ENCODE measurements at regions not wholly inside any gene's neighbourhood (a gene's known extent, or its start where the extent isn't known, plus 50 kb on each side); places are given as distances from the start of the nearest gene placed in this dataset.
A peak's percentile ranks its signal among the peaks of the same experiment; 100 is the strongest.
"Not testable (repeated sequence)": the region's sequence is repeated elsewhere in the genome, so short reads cannot be mapped to it uniquely, and the experiment has no call there.

- DNase-seq (no peak), ATAC-seq (no peak)
- no peak for TF ChIP-seq CTCF (IDR thresholded peaks at IDR 0.05)
- intact Hi-C loops (cut with DNase I) = no loop called here
- no peak overlapping the region for H3K4me3 ChIP-seq
- no peaks in the 10 kb centered on the region for H3K36me3 ChIP-seq
- H3K27me3 ChIP-seq = no peaks in the 10 kb centered on the region
- H3K9me3 ChIP-seq = no peaks in the 10 kb centered on the region
- no peak overlapping the region for H3K27ac ChIP-seq
- no peaks in the 10 kb centered on the region for H3K4me1 ChIP-seq
Observed at GRCh38 chrY:19006234-19006633, 232.7 kb upstream of the HSFY2 start.

- Histone ChIP-seq H3K27me3 (no peaks in the 10 kb centered on the region), H3K27ac (no peak overlapping the region), H3K4me1 (no peaks in the 10 kb centered on the region), H3K9me3 (no peaks in the 10 kb centered on the region), H3K36me3 (no peaks in the 10 kb centered on the region), H3K4me3 (no peak overlapping the region)
- intact Hi-C loops (cut with DNase I) = no loop called here
- no peak for TF ChIP-seq CTCF (IDR thresholded peaks at IDR 0.05)
- ATAC-seq (no peak), DNase-seq (no peak)
Observed at GRCh38 chrY:19005579-19005978, 232.0 kb upstream of the HSFY2 start.

- no peak for ATAC-seq
- H3K27me3 ChIP-seq = no peaks in the 10 kb centered on the region
- no peaks in the 10 kb centered on the region for H3K4me1 ChIP-seq
- no peak overlapping the region for H3K27ac ChIP-seq
- no peaks in the 10 kb centered on the region for H3K36me3 ChIP-seq
- no peak for TF ChIP-seq CTCF (IDR thresholded peaks at IDR 0.05)
- intact Hi-C loops (cut with DNase I) = no loop called here
- H3K9me3 ChIP-seq = no peaks in the 10 kb centered on the region
- no peak for DNase-seq
- no peak overlapping the region for H3K4me3 ChIP-seq
Observed at GRCh38 chrY:18997635-18998240, 224.2 kb upstream of the HSFY2 start.

GRCh38 chrY:18993480-18993879 is 219.9 kb upstream of the HSFY2 start:
- Histone ChIP-seq H3K9me3 (no peaks in the 10 kb centered on the region), H3K27me3 (no peaks in the 10 kb centered on the region), H3K4me3 (no peak overlapping the region), H3K4me1 (no peaks in the 10 kb centered on the region), H3K36me3 (no peaks in the 10 kb centered on the region), H3K27ac (no peak overlapping the region)
- ATAC-seq (no peak), DNase-seq (no peak)
- TF ChIP-seq CTCF (IDR thresholded peaks at IDR 0.05) = no peak
- intact Hi-C loops (cut with DNase I) = no loop called here

- DNase-seq; H3K4me3 ChIP-seq; H3K4me1 ChIP-seq; H3K27me3 ChIP-seq; H3K36me3 ChIP-seq; H3K27ac ChIP-seq; intact Hi-C loops (cut with DNase I); H3K9me3 ChIP-seq: not testable (repeated sequence)
- ATAC-seq = peak; percentile 45
Observed at GRCh38 chrY:18992684-18993083, 219.1 kb upstream of the HSFY2 start.

GRCh38 chrY:18989356-18989755 is 215.8 kb upstream of the HSFY2 start:
- Histone ChIP-seq H3K27me3 (no peaks in the 10 kb centered on the region), H3K4me1 (no peaks in the 10 kb centered on the region), H3K36me3 (no peaks in the 10 kb centered on the region), H3K4me3 (no peak overlapping the region), H3K9me3 (no peaks in the 10 kb centered on the region), H3K27ac (no peak overlapping the region)
- DNase-seq (no peak), ATAC-seq (no peak)
- no peak for TF ChIP-seq CTCF (IDR thresholded peaks at IDR 0.05)
- intact Hi-C loops (cut with DNase I) = no loop called here
